ENCODE measurements at regions not wholly inside any gene's neighbourhood (a gene's known extent, or its start where the extent isn't known, plus 50 kb on each side); places are given as distances from the start of the nearest gene placed in this dataset.

DNA sequence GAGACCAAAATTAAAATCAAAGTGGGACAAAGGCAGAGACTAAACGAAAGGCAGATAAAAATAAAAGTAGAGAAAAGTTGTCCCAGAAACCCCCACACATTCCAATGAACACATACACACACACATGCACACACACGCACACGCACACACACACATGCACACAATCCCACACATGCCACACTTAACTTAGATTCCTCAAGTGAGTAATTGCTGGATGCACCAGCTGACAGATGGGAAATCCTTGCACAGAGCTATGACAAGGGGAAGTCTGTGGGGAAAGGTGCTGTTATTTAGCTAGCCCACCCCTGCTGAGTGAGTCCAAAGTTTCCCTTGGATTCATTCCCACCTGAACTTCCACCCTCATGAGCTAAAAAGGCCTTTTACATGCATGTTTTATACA is 233.9 kb downstream of the RAB28 start:
- peak in 1 of 3 donors; percentile 2 for DNase-seq

DNA sequence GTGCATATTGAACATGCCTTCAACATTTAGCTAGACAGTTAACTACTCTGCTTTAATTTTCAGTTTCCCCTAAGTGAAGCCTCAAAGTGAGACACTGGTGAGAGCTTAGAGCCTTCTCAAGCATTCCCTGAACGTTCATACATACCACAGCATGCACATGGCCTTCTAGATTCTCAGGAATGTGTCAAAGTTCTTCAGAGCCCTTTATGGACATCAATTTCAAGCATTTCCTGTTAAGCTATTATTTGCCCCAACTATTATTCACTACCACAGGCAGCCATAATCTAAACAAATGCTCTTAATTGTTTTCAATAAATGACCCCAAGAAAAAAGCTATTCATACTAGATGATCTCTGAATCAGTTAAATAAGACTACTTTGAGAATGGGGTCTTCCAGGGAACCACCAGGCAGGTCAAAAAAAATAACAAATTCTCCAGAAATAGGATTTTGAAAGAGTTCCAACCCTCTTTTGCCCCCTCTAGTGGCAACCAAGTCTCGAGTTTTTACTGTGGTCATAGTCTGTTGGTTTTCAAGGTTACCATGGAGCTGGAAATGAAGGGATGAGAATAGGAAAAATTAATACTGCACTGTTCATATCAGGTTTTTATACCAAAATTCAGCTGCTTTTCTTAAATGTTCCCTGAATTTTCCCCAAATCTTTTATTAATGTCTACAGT is 235.4 kb downstream of the RAB28 start:
- DNase-seq = no peak

DNA sequence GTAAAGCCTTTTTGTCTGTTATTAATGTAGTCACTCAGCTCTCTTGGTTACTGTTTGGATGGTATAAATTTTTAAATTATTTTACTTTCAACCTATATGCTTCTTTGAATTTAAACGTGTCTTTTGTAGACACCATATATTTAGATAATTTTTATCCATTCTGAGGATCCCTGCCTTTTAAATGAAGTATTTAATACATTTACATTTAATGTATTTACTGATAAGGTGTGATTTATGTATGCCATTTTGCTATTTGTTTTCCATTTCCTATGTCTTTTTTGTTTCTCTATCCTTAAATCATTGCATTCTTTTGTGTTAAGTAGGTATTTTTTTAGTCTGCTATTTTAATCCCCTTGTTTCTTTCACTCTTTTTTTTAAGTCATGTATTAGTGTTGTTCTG is 238.0 kb downstream of the RAB28 start:
- DNase-seq = no peak

DNA sequence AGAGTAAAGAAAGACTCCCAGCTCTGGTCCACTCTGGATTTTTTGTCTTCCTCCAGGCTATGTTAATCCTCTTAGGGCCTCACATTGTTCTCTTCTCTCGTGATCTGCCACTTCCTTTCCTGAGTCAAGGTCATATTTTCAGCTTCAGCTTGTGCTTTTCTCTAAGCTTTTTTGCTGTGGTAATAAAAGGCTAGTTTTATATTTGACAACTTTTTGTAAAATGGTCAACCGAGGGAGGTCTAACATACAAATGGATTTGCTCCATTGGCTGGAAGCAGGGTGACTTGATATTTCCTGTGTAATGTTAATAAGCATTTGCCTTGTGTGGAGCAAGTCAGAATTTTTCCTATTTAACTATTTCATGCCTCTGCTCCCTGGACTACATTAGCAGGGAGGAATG is 239.7 kb downstream of the RAB28 start:
- DNase-seq = no peak

DNA sequence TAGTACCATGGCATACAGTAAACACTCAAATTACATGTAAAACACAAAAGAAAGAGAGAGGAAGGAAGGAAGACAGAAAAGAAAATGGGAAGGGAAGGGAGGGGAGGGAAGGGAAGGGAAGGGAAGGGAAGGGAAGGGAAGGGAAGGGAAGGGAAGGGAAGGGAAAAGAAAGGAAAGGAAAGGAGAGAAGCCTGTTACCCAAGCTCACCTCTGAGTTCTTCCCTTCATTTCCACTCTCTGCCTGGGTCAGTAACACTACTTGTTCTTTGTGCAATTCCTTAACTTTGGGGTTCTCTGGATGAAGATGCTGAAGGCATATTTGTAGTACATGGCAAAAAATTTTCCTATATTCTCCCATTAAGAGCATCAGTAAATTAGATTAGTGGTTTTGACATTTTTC is 241.0 kb downstream of the RAB28 start:
- no peak for DNase-seq

DNA sequence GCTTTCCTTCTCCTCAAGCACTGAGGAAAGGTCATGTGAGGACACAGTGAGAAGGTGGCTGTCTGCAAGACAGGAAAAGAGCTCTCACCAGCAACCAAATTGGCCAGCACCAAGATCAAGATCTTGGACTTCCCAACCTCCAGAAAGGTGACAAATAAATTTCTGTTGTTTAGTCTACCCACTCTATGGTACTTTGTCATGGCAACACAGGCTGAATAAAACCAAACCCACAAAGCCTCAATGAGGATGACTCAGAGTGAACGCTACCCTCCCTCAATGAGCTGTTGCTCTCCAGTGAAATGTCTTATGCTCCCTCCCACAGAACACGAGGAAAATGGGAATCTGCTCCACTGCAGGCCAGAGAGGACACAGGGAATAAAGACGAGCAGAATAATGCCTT is 244.1 kb downstream of the RAB28 start:
- no peak for DNase-seq

DNA sequence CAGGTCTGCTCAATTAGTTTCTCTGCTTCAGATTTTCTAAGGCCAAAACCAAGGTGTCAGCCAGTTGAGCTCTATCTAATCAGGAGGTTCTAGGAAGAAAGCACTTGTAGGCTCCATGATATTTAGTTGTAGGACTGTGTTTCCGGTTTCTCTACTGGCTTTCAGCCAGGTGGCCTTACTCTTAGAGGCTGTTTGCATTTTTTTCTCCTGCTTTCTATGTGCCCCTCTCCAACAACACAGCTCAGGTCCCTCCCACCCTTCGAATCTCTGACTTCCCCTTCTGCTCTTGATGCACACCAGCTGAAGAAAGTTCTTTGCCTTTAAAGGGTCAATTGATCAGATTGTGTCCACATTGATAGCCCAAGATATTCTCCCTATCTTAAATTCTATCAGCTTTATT is 245.2 kb downstream of the RAB28 start:
- no peak for DNase-seq

DNA sequence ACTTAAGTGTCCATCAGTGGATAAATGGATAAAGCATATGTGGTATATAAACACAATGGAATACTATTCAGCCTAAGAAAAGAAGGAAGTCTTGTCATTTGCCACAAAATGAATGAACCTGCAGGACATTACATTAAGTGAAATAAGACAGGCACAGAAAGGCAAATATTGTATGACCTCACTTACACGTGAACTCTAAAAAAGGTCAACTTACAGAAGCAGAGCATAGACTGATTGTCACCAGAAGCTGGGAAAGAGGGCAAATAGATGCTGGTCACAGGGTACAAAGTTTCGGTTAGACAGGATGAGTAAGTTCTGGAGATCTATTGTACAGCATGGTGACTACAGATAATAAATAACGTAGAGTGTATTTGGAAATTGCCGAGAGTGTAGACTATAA is 247.7 kb downstream of the RAB28 start:
- DNase-seq = no peak

DNA sequence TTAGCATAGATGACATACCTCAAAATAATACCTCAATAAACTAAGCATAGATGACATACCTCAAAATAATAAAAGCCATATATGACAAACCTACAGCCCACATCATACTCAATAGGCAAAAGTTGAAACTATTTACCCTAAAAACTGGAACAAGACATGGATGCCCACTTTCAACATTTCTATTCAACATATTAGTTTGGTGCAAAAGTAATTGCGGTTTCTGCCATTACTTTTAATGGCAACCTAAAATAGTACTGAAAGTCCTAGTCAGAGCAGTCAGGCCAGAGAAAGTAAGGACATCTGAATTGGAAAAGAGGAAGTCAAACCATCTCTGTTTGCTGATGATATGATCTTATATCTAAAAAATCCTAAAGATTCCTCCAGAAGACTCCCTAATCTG is 250.4 kb downstream of the RAB28 start:
- no peak for DNase-seq

DNA sequence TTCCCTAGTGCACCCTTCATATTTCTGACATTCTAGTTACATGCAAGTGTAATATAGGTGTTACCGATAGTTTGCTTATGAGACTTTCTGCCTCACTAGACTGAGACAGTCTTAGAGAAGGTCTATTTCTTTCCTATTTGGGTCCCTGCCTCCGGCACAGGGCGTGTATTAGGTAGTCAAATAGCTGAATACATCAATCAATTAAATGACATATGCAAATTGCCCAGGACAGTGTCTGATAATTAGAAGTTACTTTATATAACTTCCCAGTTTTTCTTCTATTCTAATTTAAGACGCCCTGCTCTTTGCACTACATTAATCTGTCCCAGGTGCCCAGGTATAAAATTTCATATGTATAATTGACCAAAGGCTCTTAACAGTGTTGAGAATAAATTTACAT is 264.2 kb downstream of the RAB28 start:
- DNase-seq = no peak

DNA sequence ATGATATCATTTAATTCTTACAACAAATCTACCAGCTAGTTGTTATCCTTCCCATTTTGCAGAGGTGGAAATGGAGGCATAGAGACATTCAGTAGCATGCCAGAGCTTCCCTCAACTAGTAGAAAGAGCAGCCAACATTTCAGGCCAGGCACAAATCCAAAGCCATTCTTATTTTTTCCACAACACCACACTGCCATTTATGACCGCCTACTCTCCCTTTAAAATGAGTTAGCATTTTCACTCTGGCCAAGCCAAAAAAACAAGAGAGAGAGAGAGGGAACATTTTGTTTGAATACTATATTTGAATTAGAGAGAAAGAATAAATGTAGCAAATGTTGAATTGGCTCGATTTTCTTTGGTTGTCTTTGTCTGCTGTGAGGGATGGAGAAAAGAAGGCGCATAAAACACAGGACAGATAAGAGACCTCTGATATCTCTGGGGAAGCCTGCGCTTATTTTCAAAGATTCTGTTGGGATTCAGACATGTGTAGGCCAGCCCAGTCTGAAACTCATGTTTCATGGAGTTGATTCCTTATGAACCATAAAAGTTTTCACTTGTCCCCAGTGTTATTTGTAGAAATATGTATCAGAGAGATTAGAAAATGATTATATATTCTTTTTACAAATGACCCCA is 265.7 kb downstream of the RAB28 start:
- DNase-seq = peak; percentile 23 to 72 (median 66)

DNA sequence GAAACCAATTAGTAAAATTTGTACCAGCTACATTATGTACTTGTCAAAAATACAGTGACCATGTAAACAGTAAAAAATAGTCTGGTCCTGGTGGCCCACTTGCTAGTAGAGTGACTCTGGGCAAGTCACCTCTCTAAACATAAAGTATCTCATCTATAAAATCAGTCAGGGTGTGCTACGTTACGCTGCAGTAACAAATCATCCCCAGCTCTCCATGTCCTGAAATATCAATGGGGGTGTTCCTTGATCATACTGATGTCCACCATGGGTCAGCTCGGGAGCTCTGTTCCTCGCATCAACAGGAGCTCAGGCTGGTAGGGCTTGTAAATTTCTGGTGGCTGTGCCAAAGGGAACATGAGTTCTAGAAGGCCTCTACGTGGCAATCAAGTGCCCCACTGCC is 268.6 kb downstream of the RAB28 start:
- no peak for DNase-seq

DNA sequence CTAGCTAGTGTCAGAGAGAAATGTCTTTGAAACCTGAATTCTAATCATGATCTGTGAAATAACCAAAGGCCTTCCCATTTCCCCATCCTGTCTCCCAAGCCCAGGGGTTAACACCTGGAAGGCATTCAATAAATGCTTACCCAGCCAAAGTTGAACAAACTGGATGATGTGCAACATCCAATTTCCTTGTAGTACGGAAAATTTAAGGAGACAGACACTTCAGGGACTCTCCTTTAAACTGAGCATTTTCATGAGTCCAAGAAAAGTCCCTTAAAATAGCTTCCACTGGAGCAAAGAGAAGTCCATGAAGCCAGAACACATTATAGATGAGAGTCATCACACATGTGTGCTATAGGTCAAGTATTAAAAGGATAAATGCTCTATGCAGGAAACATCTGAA is 271.2 kb downstream of the RAB28 start:
- DNase-seq = peak; percentile 13 to 57 (median 15)

DNA sequence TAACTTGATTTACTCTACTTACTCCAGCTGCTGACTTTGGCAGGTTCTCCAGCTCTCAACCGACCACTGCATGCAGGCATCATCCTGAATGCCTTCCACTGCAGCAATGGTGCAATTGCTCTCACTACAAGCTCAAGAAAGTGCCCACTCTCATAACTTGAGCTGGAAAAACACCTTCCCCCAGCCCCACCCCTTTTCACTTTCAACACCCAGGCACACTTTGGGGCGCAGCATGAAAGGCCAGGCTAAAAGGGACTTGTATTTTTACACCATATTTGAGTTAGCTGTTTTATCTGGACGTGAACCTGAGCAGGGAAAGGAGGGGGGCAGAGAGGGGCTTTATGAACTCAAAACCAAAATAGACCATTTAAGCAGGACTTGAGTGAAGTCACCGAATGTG is 274.5 kb downstream of the RAB28 start:
- no peak for DNase-seq

DNA sequence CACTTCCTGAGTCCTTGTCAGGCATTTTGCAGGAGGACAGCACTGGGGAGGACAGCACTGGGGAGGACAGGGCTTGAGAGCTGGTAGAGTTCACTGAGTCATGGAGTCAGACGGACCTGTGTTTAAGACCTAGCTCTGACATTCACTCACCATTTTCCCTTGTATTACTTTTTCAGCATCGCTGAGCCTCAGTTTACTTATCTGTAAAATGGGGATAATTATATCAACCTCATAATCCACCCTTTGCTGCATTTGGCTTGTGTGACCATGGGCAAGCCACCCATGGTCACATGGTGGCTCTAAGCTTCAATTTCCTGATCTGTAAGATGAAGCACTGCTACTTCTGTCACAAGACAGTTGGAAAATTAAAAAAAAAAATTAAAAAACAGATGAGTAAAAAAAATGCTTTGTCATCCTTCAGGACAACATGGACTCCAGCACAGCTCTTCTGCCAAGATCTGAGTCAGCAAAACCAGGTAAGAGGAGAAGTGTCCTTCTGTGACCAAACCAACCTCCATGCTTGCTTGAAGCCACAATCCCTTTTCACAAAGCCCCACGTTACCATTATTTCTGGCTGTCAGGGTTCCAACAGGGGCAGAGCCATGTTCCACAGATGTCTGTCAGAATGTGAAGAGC is 275.5 kb downstream of the RAB28 start:
- DNase-seq = no peak

DNA sequence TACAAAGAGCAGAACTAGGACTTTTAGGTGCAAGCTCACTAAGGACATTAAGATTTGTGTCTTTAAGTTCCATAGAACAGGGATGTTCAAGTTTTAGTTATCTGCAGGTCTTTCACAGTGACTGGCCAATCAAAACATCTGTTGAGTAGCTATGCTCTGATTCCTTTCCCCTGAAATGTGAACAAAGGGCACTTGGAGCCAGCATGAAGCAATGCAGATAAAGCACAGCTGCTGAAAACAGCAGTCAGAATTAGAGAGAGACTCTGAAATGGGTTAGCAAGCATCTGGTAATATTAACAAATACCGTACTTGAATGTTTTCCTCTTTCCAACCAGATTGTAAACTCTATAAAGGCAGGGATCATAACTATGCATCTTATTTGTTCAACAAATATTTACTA is 276.9 kb downstream of the RAB28 start:
- DNase-seq = no peak

DNA sequence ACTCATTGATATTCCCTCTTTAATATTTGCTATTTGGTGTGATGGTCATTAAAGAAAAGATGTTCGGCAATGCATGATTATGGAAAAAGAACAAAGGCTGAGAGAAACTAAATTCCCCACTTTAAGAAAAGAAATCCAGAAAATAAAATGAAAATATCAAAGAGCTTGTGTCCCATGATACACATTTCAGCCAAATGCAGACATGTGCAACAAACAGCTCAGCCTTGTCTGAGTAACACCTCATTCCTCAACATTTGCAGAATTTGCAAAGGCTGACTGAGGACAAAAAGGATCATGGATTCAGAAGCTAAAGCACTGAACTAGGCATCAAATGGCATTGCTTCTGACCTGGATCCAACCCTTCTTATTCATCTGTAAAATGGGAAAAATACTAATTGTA is 281.0 kb downstream of the RAB28 start:
- DNase-seq = peak in 2 of 3 donors; percentile 34 to 36

DNA sequence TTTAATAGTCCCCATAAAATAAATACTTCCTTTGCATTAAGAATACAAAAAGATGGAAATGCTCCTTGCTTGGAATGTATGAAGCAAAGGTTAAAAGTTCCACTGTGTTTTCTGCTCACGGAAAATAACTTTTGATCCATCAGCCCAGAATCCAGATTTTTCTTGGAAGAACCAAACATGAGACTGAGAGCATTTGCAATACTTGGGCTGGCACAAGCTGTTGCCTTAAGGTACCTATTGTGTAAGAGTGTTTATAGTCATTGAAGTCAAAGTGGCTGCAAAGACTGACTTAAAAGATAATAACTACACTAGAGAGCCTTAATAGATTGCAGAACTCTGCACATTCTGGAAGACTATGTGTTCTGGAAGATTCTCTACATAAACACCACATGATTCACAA is 281.4 kb downstream of the RAB28 start:
- DNase-seq = peak; percentile 23 to 37 (median 34)

DNA sequence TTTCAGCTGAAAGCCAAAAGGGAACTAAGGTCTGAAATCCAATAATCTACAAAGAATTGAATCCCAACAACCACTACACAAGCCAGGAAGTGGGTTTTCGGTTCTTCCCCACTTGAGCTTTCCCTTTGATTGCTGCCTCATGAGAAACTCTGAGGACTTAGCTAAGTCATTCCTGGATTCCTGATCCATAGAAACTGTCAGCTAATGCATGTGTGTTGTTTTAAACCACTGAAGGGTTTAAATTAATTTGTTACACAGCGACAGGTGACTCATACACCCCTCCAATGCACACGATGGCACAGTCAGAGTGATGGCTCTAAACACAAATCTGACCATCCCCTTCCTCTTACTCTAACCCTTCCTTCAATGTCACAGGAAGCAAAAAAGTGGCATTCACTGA is 282.9 kb downstream of the RAB28 start:
- DNase-seq = no peak

DNA sequence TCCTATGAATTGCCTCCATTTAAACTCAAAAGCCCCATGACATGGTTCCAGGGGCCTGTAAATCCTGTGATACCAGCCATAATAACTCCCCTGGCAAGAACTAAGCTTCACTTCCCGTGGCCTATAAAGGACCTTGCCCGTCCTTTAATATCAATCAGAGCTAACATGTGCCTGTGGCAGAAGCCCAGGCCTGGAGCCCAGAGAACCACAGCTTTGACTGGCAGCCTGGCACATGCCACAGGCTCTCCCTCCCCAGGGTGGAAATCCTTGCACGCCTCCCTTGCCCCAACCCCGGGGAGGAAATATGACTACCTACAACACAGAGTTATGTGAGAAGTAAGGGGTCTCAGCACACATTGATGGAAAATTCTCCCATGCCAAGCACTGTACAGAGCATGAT is 287.4 kb downstream of the RAB28 start:
- no peak for DNase-seq

DNA sequence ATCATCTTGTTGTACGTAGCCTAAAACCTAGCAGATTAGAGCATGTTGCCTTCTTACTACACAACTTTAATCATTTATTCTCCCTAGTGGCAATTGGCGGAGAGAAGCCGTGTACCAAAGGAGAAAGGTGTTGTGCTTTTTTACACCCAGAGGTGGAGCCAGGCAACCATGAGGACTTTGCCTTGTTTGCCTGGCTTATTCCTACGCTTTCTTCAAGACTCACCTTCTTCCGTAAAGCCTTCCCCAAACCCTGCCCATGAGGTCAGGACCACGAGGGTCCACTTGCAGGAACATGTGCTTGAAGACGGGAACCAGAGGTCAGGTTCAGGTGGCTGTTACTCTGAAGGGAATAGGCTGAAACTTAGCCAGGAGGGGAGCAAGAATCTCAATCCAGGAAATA is 290.5 kb downstream of the RAB28 start:
- DNase-seq = no peak

DNA sequence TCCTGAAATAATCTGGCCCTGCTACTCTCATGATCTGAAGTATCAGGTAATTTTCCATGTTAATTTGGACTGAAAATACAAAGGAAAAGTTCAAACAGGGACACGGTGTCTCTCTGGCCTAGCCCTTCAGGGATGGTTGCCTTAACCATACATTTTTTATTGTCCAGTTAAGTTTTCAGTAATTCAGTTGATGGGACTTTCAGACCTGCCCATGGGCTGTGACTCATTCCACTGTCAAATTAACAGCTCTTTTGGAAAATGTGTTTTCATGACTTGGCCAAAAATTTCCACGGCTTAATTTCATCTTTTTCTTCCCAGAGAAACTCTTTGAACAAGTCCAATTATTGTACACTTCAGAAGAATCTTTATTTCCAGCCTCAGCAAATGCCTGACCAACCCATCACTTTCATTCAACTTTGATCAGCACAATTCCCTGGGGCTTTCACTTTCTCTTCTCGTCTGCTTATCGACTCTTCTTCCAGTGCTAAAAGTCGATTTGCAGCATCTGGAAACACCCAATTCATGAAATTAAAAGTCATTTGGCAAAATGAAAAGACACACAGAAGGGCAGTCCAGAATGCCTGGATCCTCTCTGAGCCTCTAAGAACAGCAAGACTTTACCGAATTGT is 293.9 kb downstream of the RAB28 start:
- no peak for DNase-seq

DNA sequence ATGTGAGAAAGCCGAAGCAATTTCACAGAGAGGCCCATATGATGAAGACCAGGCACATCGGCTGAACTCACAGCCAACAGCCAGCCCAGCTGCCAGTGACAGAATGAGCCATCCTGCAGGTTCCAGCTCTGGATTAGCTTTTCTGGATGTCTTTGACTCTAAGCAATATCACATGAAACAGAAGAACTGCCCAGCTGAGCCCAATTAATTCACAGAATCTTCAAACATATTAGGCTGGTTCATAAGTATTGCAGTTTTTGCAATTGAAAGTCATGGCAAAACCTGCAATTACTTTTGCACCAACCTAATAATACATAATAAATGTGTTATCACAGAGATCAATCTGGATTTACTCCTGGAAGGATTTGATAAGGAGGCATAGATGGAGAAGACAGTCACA is 299.9 kb downstream of the RAB28 start:
- no peak for DNase-seq
